ENCODE measurements at regions not wholly inside any gene's neighbourhood (a gene's known extent, or its start where the extent isn't known, plus 50 kb on each side); places are given as distances from the start of the nearest gene placed in this dataset.

GRCh38 chr4:181528570-181529184, 714.5 kb upstream of the TENM3 start:
- 6 to 8% methylated on average over 4 of the region's 4 CpGs for WGBS, 2 donors
- TF ChIP-seq, protein P1, sequence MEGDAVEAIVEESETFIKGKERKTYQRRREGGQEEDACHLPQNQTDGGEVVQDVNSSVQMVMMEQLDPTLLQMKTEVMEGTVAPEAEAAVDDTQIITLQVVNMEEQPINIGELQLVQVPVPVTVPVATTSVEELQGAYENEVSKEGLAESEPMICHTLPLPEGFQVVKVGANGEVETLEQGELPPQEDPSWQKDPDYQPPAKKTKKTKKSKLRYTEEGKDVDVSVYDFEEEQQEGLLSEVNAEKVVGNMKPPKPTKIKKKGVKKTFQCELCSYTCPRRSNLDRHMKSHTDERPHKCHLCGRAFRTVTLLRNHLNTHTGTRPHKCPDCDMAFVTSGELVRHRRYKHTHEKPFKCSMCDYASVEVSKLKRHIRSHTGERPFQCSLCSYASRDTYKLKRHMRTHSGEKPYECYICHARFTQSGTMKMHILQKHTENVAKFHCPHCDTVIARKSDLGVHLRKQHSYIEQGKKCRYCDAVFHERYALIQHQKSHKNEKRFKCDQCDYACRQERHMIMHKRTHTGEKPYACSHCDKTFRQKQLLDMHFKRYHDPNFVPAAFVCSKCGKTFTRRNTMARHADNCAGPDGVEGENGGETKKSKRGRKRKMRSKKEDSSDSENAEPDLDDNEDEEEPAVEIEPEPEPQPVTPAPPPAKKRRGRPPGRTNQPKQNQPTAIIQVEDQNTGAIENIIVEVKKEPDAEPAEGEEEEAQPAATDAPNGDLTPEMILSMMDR (IDR thresholded peaks at IDR 0.05), result no peak
- TF ChIP-seq POLR2A (IDR thresholded peaks at IDR 0.05), result no peak
- no peak for DNase-seq (ENCODE audit: low spot score in 2 of 2)
- H3K4me3 ChIP-seq (ENCODE audit: low read depth, poor library complexity, severe bottlenecking), result no peak overlapping the region
- intact Hi-C loops (cut with DNase I; ENCODE audit: low total_unique reads), result no loop called here

DNA sequence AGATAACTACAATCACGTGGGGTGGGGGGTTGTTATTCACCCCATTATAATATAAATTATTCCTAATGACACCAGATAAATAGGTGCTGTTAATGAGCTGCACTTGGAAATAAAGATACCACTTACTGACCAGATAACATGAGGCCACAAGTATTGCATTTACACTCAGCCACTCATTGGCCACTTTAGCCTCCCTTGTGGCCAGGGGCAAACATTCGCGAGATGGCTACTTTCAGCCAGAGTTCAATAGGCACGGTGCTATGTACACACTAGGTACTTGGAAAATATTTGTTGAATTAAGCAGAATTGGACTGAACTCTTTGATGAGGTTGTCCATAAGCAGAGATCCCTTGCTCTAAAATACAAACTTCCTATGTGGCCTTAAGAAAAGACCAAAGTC, 713.7 kb upstream of the TENM3 start:
- TF ChIP-seq POLR2A (IDR thresholded peaks at IDR 0.05), result no peak
- TF ChIP-seq, protein P1 (IDR thresholded peaks at IDR 0.05), result no peak
- no peak overlapping the region for H3K4me3 ChIP-seq (ENCODE audit: low read depth, poor library complexity, severe bottlenecking)
- intact Hi-C loops (cut with DNase I; ENCODE audit: low total_unique reads), result no loop called here
- WGBS, 2 donors, result 59 to 63% methylated on average over 4 of the region's 4 CpGs
- no peak for DNase-seq (ENCODE audit: low spot score in 2 of 2)

DNA sequence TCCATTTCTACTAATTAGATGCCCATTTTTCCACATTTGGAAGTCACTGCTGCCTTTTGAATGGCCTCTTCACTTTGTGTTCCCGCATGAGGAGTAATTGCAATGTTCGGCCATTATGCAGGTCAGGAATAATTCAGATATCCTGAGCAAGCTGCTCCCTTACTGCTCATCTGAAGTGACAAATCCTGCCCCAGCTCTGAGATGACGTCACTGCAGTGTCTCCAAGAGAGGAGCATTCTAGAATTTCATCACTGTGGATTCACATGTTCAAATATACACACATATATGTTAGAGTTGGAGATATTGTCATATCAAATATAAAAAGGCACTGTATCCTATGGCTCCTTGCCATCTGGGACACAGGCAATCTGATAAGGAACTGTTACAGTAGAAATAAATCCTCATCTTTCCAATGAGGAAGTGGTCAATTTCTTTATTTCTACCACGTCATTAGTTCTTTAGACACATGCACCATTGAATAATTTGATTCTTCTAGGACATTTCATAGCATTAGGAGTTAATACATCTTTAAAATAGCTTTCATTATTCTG, 706.9 kb upstream of the TENM3 start:
- 74 to 82% methylated on average over 4 of the region's 4 CpGs for WGBS, 2 donors
- H3K4me3 ChIP-seq (ENCODE audit: low read depth, poor library complexity, severe bottlenecking), result no peak overlapping the region
- intact Hi-C loops (cut with DNase I; ENCODE audit: low total_unique reads), result no loop called here
- DNase-seq (ENCODE audit: low spot score in 2 of 2), result no peak
- TF ChIP-seq, protein P1 (IDR thresholded peaks at IDR 0.05), result no peak
- no peak for TF ChIP-seq POLR2A (IDR thresholded peaks at IDR 0.05)

DNA sequence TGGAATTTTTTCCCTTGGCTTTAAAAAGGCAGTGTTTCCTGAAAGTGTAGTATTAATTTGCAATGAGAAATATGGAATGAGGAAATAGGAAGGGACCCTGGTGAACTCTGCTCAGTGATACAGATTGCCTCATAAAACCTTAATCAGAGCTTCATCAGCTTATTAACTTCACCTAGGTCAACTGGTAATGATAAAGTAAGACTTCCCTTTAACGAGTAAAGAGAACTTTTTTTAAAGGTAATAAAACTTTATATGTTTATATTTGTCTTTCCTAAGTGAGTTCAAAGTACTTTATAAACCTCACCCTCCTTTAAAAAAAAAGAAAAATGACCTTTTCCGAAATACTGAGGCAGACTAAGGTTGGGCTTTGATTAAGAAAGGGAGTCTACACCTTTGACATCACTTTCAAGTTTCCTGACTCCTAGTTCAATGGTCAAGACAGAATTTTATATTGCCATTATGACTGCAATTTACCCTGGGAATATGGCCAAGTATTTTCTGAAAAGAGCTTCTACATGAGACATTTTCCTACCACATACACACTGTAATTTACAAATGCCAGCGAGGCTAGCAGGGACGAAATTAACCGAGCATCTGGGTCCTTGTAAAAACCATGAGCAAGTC, 706.3 kb upstream of the TENM3 start:
- no peak for DNase-seq (ENCODE audit: low spot score in 2 of 2)
- TF ChIP-seq, protein P1 (IDR thresholded peaks at IDR 0.05), result no peak
- no peak for TF ChIP-seq POLR2A (IDR thresholded peaks at IDR 0.05)
- intact Hi-C loops (cut with DNase I; ENCODE audit: low total_unique reads), result no loop called here
- 42 to 44% methylated on average over 5 of the region's 5 CpGs for WGBS, 2 donors
- no peak overlapping the region for H3K4me3 ChIP-seq (ENCODE audit: low read depth, poor library complexity, severe bottlenecking)

GRCh38 chr4:181538431-181538830, 704.8 kb upstream of the TENM3 start:
- WGBS, 2 donors, result 70 to 75% methylated on average over 3 of the region's 3 CpGs
- DNase-seq (ENCODE audit: low spot score in 2 of 2), result no peak
- TF ChIP-seq, protein P1 (IDR thresholded peaks at IDR 0.05), result no peak
- TF ChIP-seq POLR2A (IDR thresholded peaks at IDR 0.05), result no peak
- intact Hi-C loops (cut with DNase I; ENCODE audit: low total_unique reads), result no loop called here
- no peak overlapping the region for H3K4me3 ChIP-seq (ENCODE audit: low read depth, poor library complexity, severe bottlenecking)
